ENCODE measurements at regions not wholly inside any gene's neighbourhood (a gene's known extent, or its start where the extent isn't known, plus 50 kb on each side); places are given as distances from the start of the nearest gene placed in this dataset.
"Not testable (repeated sequence)": the region's sequence is repeated elsewhere in the genome, so short reads cannot be mapped to it uniquely, and the experiment has no call there.

- H3K36me3 ChIP-seq (ENCODE audit: control insufficient read depth, insufficient read depth, low read length, severe bottlenecking) = no peaks in the 10 kb centered on the region
- no peak overlapping the region for H3K9ac ChIP-seq (ENCODE audit: low read length)
- H3K4me1 ChIP-seq (ENCODE audit: control insufficient read depth, insufficient read depth, low read length) = peaks cover 6% of the 10 kb centered on the region
- DNase-seq (ENCODE audit: low read depth) = no peak
- H3K4me3 ChIP-seq (ENCODE audit: low read length) = no peak overlapping the region
- H3K9me3 ChIP-seq (ENCODE audit: control insufficient read depth, low read length) = no peaks in the 10 kb centered on the region
- H3K27me3 ChIP-seq (replicated peaks; ENCODE audit: control insufficient read depth, insufficient read depth, low read length) = no peaks in the 10 kb centered on the region
Observed at GRCh38 chr4:107468812-107469211, 251.2 kb downstream of the PAPSS1 start.

GRCh38 chr4:107468156-107468555, 251.9 kb downstream of the PAPSS1 start:
- no peak overlapping the region for H3K9ac ChIP-seq (ENCODE audit: low read length)
- no peaks in the 10 kb centered on the region for H3K9me3 ChIP-seq (ENCODE audit: control insufficient read depth, low read length)
- H3K27me3 ChIP-seq (replicated peaks; ENCODE audit: control insufficient read depth, insufficient read depth, low read length) = no peaks in the 10 kb centered on the region
- no peak overlapping the region for H3K4me3 ChIP-seq (ENCODE audit: low read length)
- DNase-seq (ENCODE audit: low read depth) = no peak
- H3K36me3 ChIP-seq (ENCODE audit: control insufficient read depth, insufficient read depth, low read length, severe bottlenecking) = no peaks in the 10 kb centered on the region
- peaks cover 6% of the 10 kb centered on the region for H3K4me1 ChIP-seq (ENCODE audit: control insufficient read depth, insufficient read depth, low read length)

GRCh38 chr4:107467461-107467860, 252.6 kb downstream of the PAPSS1 start:
- H3K27me3 ChIP-seq (replicated peaks; ENCODE audit: control insufficient read depth, insufficient read depth, low read length) = no peaks in the 10 kb centered on the region
- no peak overlapping the region for H3K9ac ChIP-seq (ENCODE audit: low read length)
- DNase-seq (ENCODE audit: low read depth) = no peak
- no peak overlapping the region for H3K4me3 ChIP-seq (ENCODE audit: low read length)
- H3K36me3 ChIP-seq (ENCODE audit: control insufficient read depth, insufficient read depth, low read length, severe bottlenecking) = no peaks in the 10 kb centered on the region
- H3K9me3 ChIP-seq (ENCODE audit: control insufficient read depth, low read length) = no peaks in the 10 kb centered on the region
- peaks cover 6% of the 10 kb centered on the region for H3K4me1 ChIP-seq (ENCODE audit: control insufficient read depth, insufficient read depth, low read length)

- peaks cover 7% of the 10 kb centered on the region for H3K9me3 ChIP-seq (ENCODE audit: control insufficient read depth, low read length)
- H3K27me3 ChIP-seq (replicated peaks; ENCODE audit: control insufficient read depth, insufficient read depth, low read length) = no peaks in the 10 kb centered on the region
- H3K9ac ChIP-seq (ENCODE audit: low read length) = no peak overlapping the region
- H3K4me1 ChIP-seq (ENCODE audit: control insufficient read depth, insufficient read depth, low read length) = peaks cover under 1% of the 10 kb centered on the region
- no peak overlapping the region for H3K4me3 ChIP-seq (ENCODE audit: low read length)
- H3K36me3 ChIP-seq (ENCODE audit: control insufficient read depth, insufficient read depth, low read length, severe bottlenecking) = no peaks in the 10 kb centered on the region
- DNase-seq (ENCODE audit: low read depth) = no peak
Observed at GRCh38 chr4:107458194-107458593, 261.8 kb downstream of the PAPSS1 start.

- DNase-seq (ENCODE audit: low read depth) = no peak
- Histone ChIP-seq H3K4me3 (ENCODE audit: low read length) (no peak overlapping the region), H3K9me3 (ENCODE audit: control insufficient read depth, low read length) (no peaks in the 10 kb centered on the region), H3K27me3 (replicated peaks; ENCODE audit: control insufficient read depth, insufficient read depth, low read length) (no peaks in the 10 kb centered on the region), H3K9ac (ENCODE audit: low read length) (no peak overlapping the region), H3K4me1 (ENCODE audit: control insufficient read depth, insufficient read depth, low read length) (peaks cover 4% of the 10 kb centered on the region), H3K36me3 (ENCODE audit: control insufficient read depth, insufficient read depth, low read length, severe bottlenecking) (no peaks in the 10 kb centered on the region)
Observed at GRCh38 chr4:107453987-107454386, 266.0 kb downstream of the PAPSS1 start.

- Histone ChIP-seq H3K9ac (ENCODE audit: low read length) (no peak overlapping the region), H3K36me3 (ENCODE audit: control insufficient read depth, insufficient read depth, low read length, severe bottlenecking) (no peaks in the 10 kb centered on the region), H3K27me3 (replicated peaks; ENCODE audit: control insufficient read depth, insufficient read depth, low read length) (no peaks in the 10 kb centered on the region), H3K4me3 (ENCODE audit: low read length) (no peak overlapping the region), H3K4me1 (ENCODE audit: control insufficient read depth, insufficient read depth, low read length) (peaks cover 4% of the 10 kb centered on the region), H3K9me3 (ENCODE audit: control insufficient read depth, low read length) (no peaks in the 10 kb centered on the region)
- peak; percentile 21 for DNase-seq (ENCODE audit: low read depth)
Observed at GRCh38 chr4:107452717-107453630, 267.1 kb downstream of the PAPSS1 start.

GRCh38 chr4:107449611-107450369, 270.2 kb downstream of the PAPSS1 start:
- no peaks in the 10 kb centered on the region for H3K36me3 ChIP-seq (ENCODE audit: control insufficient read depth, insufficient read depth, low read length, severe bottlenecking)
- DNase-seq (ENCODE audit: low read depth) = no peak

GRCh38 chr4:107442538-107443111, 277.4 kb downstream of the PAPSS1 start:
- Histone ChIP-seq H3K4me3 (ENCODE audit: low read length) (no peak overlapping the region), H3K36me3 (ENCODE audit: control insufficient read depth, insufficient read depth, low read length, severe bottlenecking) (no peaks in the 10 kb centered on the region), H3K9ac (ENCODE audit: low read length) (no peak overlapping the region), H3K27me3 (replicated peaks; ENCODE audit: control insufficient read depth, insufficient read depth, low read length) (no peaks in the 10 kb centered on the region), H3K4me1 (ENCODE audit: control insufficient read depth, insufficient read depth, low read length) (no peaks in the 10 kb centered on the region), H3K9me3 (ENCODE audit: control insufficient read depth, low read length) (no peaks in the 10 kb centered on the region)
- DNase-seq (ENCODE audit: low read depth) = no peak

More at GRCh38 chr4:107449611-107450369, 270.2 kb downstream of the PAPSS1 start:
- Histone ChIP-seq H3K9ac (ENCODE audit: low read length) (no peak overlapping the region), H3K4me1 (ENCODE audit: control insufficient read depth, insufficient read depth, low read length) (peaks cover 4% of the 10 kb centered on the region), H3K9me3 (ENCODE audit: control insufficient read depth, low read length) (no peaks in the 10 kb centered on the region), H3K4me3 (ENCODE audit: low read length) (no peak overlapping the region), H3K27me3 (replicated peaks; ENCODE audit: control insufficient read depth, insufficient read depth, low read length) (no peaks in the 10 kb centered on the region)

GRCh38 chr4:107439401-107439800, 280.6 kb downstream of the PAPSS1 start:
- H3K36me3 ChIP-seq (ENCODE audit: control insufficient read depth, insufficient read depth, low read length, severe bottlenecking) = no peaks in the 10 kb centered on the region
- H3K4me1 ChIP-seq (ENCODE audit: control insufficient read depth, insufficient read depth, low read length) = no peaks in the 10 kb centered on the region
- H3K9me3 ChIP-seq (ENCODE audit: control insufficient read depth, low read length) = no peaks in the 10 kb centered on the region
- DNase-seq (ENCODE audit: low read depth) = no peak
- H3K27me3 ChIP-seq (replicated peaks; ENCODE audit: control insufficient read depth, insufficient read depth, low read length) = no peaks in the 10 kb centered on the region
- H3K9ac ChIP-seq (ENCODE audit: low read length) = no peak overlapping the region
- H3K4me3 ChIP-seq (ENCODE audit: low read length) = no peak overlapping the region

GRCh38 chr4:107436471-107436870, 283.6 kb downstream of the PAPSS1 start:
- not testable (repeated sequence) for H3K27me3 ChIP-seq (replicated peaks; ENCODE audit: control insufficient read depth, insufficient read depth, low read length); H3K4me3 ChIP-seq (ENCODE audit: low read length)

GRCh38 chr4:107432451-107432850, 287.6 kb downstream of the PAPSS1 start:
- H3K9ac ChIP-seq (ENCODE audit: low read length) = no peak overlapping the region
- no peaks in the 10 kb centered on the region for H3K36me3 ChIP-seq (ENCODE audit: control insufficient read depth, insufficient read depth, low read length, severe bottlenecking)
- no peaks in the 10 kb centered on the region for H3K27me3 ChIP-seq (replicated peaks; ENCODE audit: control insufficient read depth, insufficient read depth, low read length)
- H3K4me1 ChIP-seq (ENCODE audit: control insufficient read depth, insufficient read depth, low read length) = no peaks in the 10 kb centered on the region
- H3K4me3 ChIP-seq (ENCODE audit: low read length) = no peak overlapping the region
- H3K9me3 ChIP-seq (ENCODE audit: control insufficient read depth, low read length) = no peaks in the 10 kb centered on the region
- DNase-seq (ENCODE audit: low read depth) = no peak

More at GRCh38 chr4:107436471-107436870, 283.6 kb downstream of the PAPSS1 start:
- not testable (repeated sequence) for H3K36me3 ChIP-seq (ENCODE audit: control insufficient read depth, insufficient read depth, low read length, severe bottlenecking); H3K4me1 ChIP-seq (ENCODE audit: control insufficient read depth, insufficient read depth, low read length); H3K9ac ChIP-seq (ENCODE audit: low read length); H3K9me3 ChIP-seq (ENCODE audit: control insufficient read depth, low read length); DNase-seq (ENCODE audit: low read depth)
